Upper lobe of left lung (tissue), 4 donors: ENCODE measurements at regions not wholly inside any gene's neighbourhood (a gene's known extent, or its start where the extent isn't known, plus 50 kb on each side); places are given as distances from the start of the nearest gene placed in this dataset.

Experiments used
- POLR2A ChIP-seq, 4 donors: fragments of 450-650 bp; IDR thresholded peaks; one replicate each; pipeline ENCODE4 v1.5.1; 2016 to 2017; ENCODE audit warnings: antibody characterized with exemption in 4 of 4, mild to moderate bottlenecking in 2 of 4
- TF ChIP-seq, protein P1 (sequence below), 6 experiments: fragments of 450-650 bp in 4 of 6; fragments of 200-600 bp in 2 of 6; sonication (generic) in 2 of 6; IDR thresholded peaks; one replicate each; pipeline ENCODE4 v1.5.1; 2016 to 2019; ENCODE audit warnings: antibody characterized with exemption in 6 of 6

DNA sequence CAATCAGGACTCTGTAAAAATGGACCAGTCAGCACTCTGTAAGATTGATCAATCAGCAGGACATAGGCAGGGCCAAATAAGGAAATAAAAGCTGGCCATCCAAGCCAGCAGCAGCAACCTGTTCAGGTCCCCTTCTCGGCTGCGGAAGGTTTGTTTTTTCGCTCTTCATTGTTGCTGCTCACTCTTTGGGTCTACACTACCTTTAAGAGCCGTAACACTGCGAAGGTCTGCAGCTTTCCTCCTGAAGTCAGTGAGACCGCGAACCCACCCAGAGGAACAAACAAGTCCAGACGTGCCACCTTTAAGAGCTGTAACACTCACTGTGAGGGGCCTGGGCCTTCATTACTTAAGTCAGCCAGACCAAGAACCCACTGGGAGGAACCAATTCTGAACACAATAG is 223.2 kb upstream of the EXOC2 start:
- TF ChIP-seq, protein P1, sequence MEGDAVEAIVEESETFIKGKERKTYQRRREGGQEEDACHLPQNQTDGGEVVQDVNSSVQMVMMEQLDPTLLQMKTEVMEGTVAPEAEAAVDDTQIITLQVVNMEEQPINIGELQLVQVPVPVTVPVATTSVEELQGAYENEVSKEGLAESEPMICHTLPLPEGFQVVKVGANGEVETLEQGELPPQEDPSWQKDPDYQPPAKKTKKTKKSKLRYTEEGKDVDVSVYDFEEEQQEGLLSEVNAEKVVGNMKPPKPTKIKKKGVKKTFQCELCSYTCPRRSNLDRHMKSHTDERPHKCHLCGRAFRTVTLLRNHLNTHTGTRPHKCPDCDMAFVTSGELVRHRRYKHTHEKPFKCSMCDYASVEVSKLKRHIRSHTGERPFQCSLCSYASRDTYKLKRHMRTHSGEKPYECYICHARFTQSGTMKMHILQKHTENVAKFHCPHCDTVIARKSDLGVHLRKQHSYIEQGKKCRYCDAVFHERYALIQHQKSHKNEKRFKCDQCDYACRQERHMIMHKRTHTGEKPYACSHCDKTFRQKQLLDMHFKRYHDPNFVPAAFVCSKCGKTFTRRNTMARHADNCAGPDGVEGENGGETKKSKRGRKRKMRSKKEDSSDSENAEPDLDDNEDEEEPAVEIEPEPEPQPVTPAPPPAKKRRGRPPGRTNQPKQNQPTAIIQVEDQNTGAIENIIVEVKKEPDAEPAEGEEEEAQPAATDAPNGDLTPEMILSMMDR (IDR thresholded peaks at IDR 0.05), result no peak
- no peak for TF ChIP-seq POLR2A (IDR thresholded peaks at IDR 0.05)
